GM12873 (cell line): ENCODE measurements at regions not wholly inside any gene's neighbourhood (a gene's known extent, or its start where the extent isn't known, plus 50 kb on each side); places are given as distances from the start of the nearest gene placed in this dataset.

ENCODE experiments used
- CTCF ChIP-seq: IDR thresholded peaks from 2 replicates; pipeline ENCODE4 v1.5.1; 2012; ENCODE audit warnings: low read depth, mild to moderate bottlenecking, moderate library complexity, low read length, control low read depth; ENCODE audit not compliant: insufficient read depth; ENCODE audit errors: missing control alignments

GRCh38 chr11:21659961-21660360, 532.9 kb upstream of the ANO5 start:
- no peak for TF ChIP-seq CTCF

GRCh38 chr11:21675049-21675616, 517.8 kb upstream of the ANO5 start:
- no peak for TF ChIP-seq CTCF

GRCh38 chr11:21687643-21688042, 505.2 kb upstream of the ANO5 start:
- no peak for TF ChIP-seq CTCF

GRCh38 chr11:21704539-21704938, 488.3 kb upstream of the ANO5 start:
- TF ChIP-seq CTCF = no peak

- no peak for TF ChIP-seq CTCF
Measured at GRCh38 chr11:21707116-21707739, 485.7 kb upstream of the ANO5 start.

- TF ChIP-seq CTCF = no peak
Measured at GRCh38 chr11:21710809-21711208, 482.1 kb upstream of the ANO5 start.

GRCh38 chr11:21711341-21711740, 481.5 kb upstream of the ANO5 start:
- TF ChIP-seq CTCF = no peak
